Activated CD8-positive, alpha-beta T cell treated with anti-CD3 and anti-CD28 coated beads, Interleukin-2, amount 10 ng/mL, durations not matched to agents 7 days and 5 days (primary cell): ENCODE measurements at regions not wholly inside any gene's neighbourhood (a gene's known extent, or its start where the extent isn't known, plus 50 kb on each side); places are given as distances from the start of the nearest gene placed in this dataset.
A peak's percentile ranks its signal among the peaks of the same experiment; 100 is the strongest.

Source experiments
- ATAC-seq: fragments of 150-1000 bp; cut with Tn5 transposase; one replicate; pipeline ENCODE4 v1.10.0; 2021; ENCODE audit warnings: moderate library complexity
- CTCF ChIA-PET: fragments of 350-600 bp; sonication (Branson Sonifier 250); formaldehyde crosslinking; loops from one replicate; lab custom pipeline; 2021; ENCODE audit warnings: antibody characterized with exemption; lab: Charles Lee
- POLR2A ChIA-PET: fragments of 350-600 bp; sonication (Branson Sonifier 250); formaldehyde crosslinking; loops from one replicate; lab custom pipeline; 2021; ENCODE audit warnings: antibody characterized with exemption; lab: Charles Lee
- DNase-seq: peaks from one replicate; pipeline ENCODE4 v3.0.0-alpha.2; 2020
- H3K27ac Mint-ChIP-seq: one replicate; pipeline ENCODE4 v1.8.0; 2021; ENCODE audit warnings: mild to moderate bottlenecking, mixed read lengths
- H3K27me3 Mint-ChIP-seq: one replicate; pipeline ENCODE4 v1.8.0; 2021; ENCODE audit warnings: low read depth, mixed read lengths
- H3K36me3 Mint-ChIP-seq: one replicate; pipeline ENCODE4 v1.8.0; 2021; ENCODE audit warnings: low read depth, mixed read lengths
- H3K4me1 Mint-ChIP-seq: one replicate; pipeline ENCODE4 v1.8.0; 2021; ENCODE audit warnings: low read depth, mixed read lengths
- H3K4me3 Mint-ChIP-seq: one replicate; pipeline ENCODE4 v1.8.0; 2021; ENCODE audit warnings: mild to moderate bottlenecking, mixed read lengths
- H3K9me3 Mint-ChIP-seq: one replicate; pipeline ENCODE4 v1.8.0; 2022; ENCODE audit warnings: mixed read lengths; ENCODE audit not compliant: insufficient read depth

GRCh38 chr6:92847988-92848387 is 571.4 kb downstream of the EPHA7 start:
- ChIA-PET POLR2A (no interaction called here), CTCF (no interaction called here)
- no peak for ATAC-seq
- DNase-seq: no peak
- Mint-ChIP-seq H3K4me3 (no peak overlapping the region), H3K27ac (no peak overlapping the region), H3K4me1 (no peaks in the 10 kb centered on the region), H3K36me3 (no peaks in the 10 kb centered on the region), H3K27me3 (no peaks in the 10 kb centered on the region), H3K9me3 (no peaks in the 10 kb centered on the region)

DNA sequence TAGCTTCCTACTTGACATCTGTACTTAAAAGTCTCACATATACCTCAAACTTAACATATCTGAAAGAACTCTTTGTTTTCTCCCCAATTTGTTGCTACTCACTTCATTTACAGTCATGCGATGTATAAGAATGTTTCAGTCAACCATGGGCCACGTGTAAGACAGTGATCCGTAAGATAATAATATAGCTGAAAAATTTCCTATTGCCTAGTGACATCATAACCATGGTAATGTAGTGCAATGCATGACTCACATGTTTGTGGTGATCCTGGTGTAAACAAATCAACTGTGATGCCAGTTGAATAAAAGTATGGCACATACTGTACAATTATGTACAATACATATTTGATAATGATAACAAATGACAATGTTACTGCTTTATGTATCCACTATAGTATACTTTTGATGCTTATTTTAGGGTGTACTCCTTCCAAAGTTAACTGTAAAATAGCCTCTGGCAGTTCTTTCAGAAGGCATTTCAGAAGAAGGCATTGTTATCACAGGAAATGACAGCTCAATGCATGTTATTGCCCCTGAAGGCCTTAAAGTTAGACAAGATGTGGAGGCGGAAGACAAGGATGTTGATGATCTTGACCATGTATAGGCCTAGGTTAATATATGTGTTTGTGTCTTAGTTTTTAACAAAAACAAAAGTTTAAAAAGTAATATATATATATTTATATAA is 579.0 kb downstream of the EPHA7 start:
- ATAC-seq (no peak), DNase-seq (no peak)
- no peak overlapping the region for H3K4me3 Mint-ChIP-seq
- CTCF ChIA-PET: no interaction called here
- POLR2A ChIA-PET: no interaction called here
- H3K9me3 Mint-ChIP-seq: no peaks in the 10 kb centered on the region
- no peaks in the 10 kb centered on the region for H3K4me1 Mint-ChIP-seq
- no peaks in the 10 kb centered on the region for H3K36me3 Mint-ChIP-seq
- no peak overlapping the region for H3K27ac Mint-ChIP-seq
- H3K27me3 Mint-ChIP-seq: no peaks in the 10 kb centered on the region

- no peak overlapping the region for H3K4me3 Mint-ChIP-seq
- no peak for DNase-seq
- no peak for ATAC-seq
- peaks cover 5% of the 10 kb centered on the region for H3K9me3 Mint-ChIP-seq
- no peaks in the 10 kb centered on the region for H3K36me3 Mint-ChIP-seq
- no peak overlapping the region for H3K27ac Mint-ChIP-seq
- no peaks in the 10 kb centered on the region for H3K4me1 Mint-ChIP-seq
- POLR2A ChIA-PET: no interaction called here
- CTCF ChIA-PET: no interaction called here
- no peaks in the 10 kb centered on the region for H3K27me3 Mint-ChIP-seq
These were observed 590.6 kb downstream of the EPHA7 start for GRCh38 chr6:92828788-92829187.

DNA sequence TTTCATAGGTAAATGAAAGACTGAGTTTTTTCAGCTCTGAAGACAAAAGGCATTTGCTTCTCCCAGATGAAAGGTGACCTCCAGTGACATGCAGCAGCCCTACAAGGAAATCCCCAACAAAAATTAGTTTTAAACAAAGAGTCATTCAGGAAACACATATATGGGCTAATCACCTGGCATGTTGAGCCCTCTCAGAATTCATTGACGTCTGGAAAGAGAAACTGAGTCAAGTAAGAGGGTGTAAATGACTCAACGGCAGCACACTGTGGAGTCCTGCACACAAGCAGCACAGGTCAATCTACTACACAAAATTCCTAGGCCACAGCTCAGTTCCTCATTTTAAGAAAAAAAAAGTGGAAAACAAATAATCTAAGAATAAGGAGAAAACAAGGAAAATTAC is 592.3 kb downstream of the EPHA7 start:
- Mint-ChIP-seq H3K4me3 (no peak overlapping the region), H3K27ac (no peak overlapping the region), H3K27me3 (no peaks in the 10 kb centered on the region), H3K9me3 (peaks cover 5% of the 10 kb centered on the region), H3K36me3 (no peaks in the 10 kb centered on the region), H3K4me1 (no peaks in the 10 kb centered on the region)
- DNase-seq (no peak), ATAC-seq (no peak)
- CTCF ChIA-PET: no interaction called here
- POLR2A ChIA-PET: no interaction called here

DNA sequence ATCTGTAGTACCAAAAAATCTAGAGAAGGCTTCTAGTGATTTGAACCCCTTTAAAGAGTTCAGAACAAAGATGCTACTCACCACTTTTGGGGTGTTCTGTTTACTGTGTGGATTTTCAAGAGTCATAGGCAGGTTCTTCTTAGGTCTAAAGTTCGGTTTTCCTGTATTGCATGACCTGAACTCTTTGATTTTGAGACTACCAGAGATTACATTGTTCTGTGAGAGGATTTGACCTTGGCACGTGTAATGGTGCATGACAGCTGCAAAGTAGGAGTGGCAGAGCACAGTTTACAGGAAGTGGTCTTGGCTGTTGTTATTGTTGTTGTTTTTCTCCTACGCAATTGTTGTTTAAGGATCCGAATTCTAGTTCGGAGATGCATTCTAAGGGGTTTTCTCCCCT is 592.7 kb downstream of the EPHA7 start:
- Mint-ChIP-seq H3K4me1 (no peaks in the 10 kb centered on the region), H3K4me3 (no peak overlapping the region), H3K27ac (no peak overlapping the region), H3K36me3 (no peaks in the 10 kb centered on the region), H3K27me3 (no peaks in the 10 kb centered on the region), H3K9me3 (peaks cover 5% of the 10 kb centered on the region)
- ChIA-PET POLR2A (no interaction called here), CTCF (no interaction called here)
- DNase-seq (no peak), ATAC-seq (no peak)

DNA sequence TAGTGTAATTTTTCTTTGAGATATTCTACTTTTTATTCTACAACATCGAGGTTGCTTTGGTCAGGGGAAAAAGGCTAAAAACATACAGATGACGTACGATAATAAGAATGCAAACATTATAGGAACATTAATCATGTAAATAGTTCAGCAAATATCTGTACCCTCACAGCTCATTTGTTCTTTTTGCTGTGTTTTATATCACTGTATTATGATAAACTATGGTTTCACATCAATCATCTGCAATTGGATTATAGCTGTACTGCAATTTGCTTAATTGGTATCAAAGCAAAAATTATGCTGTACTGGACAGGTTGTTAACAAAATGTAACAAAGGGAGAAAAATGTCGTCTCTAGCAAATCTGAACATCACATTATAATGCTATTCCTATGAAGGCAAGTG is 597.1 kb downstream of the EPHA7 start:
- ChIA-PET CTCF (no interaction called here), POLR2A (no interaction called here)
- DNase-seq (no peak), ATAC-seq (no peak)
- Mint-ChIP-seq H3K27me3 (no peaks in the 10 kb centered on the region), H3K9me3 (peaks cover 3% of the 10 kb centered on the region), H3K36me3 (no peaks in the 10 kb centered on the region), H3K27ac (no peak overlapping the region), H3K4me3 (no peak overlapping the region), H3K4me1 (no peaks in the 10 kb centered on the region)

DNA sequence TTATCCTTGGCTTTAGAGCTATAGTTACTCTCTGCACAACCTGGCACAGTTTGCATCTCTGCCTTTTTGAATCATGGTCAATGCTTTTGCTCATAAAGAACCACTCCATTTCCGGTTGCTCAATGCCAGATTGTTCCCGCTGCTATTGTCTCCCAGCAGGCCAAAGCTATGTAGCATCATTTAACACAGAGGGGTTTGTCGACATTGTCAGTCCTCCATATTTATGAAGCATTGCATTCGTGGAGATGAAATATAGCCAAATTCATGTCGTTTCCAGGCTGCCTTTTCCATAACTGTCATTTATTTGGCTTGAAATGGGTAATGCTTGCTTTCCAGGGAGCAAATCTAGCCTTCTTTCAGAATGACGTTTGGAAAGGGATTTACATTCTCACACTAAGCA is 598.8 kb downstream of the EPHA7 start:
- Mint-ChIP-seq H3K9me3 (peaks cover 7% of the 10 kb centered on the region), H3K27me3 (no peaks in the 10 kb centered on the region), H3K4me3 (no peak overlapping the region), H3K27ac (no peak overlapping the region), H3K4me1 (no peaks in the 10 kb centered on the region), H3K36me3 (no peaks in the 10 kb centered on the region)
- ChIA-PET POLR2A (no interaction called here), CTCF (no interaction called here)
- DNase-seq (no peak), ATAC-seq (no peak)

DNA sequence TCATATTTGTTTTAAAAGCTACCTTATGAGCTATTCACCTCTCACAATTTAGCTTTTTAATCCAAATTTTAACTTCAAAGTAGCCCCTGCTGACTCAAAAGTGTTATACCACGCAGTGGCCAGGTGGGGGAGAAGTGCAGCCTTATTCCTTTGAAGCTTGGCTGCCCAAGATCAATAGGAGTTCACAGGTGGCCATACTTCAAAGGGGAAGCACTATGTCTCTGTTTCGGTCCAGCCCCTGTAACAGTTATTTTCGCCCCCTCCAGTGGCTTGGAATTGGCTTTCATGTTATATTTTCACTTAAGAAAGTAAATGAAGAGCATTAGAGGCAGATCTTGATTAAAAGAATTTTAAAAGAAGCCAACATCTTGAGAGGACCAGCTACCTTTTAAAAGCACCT is 608.4 kb downstream of the EPHA7 start:
- H3K4me1 Mint-ChIP-seq: no peaks in the 10 kb centered on the region
- no peak for ATAC-seq
- POLR2A ChIA-PET: interaction anchor here (0.6 kb wide), 1 partner anchor 1656 kb away, joined by 3 read pairs; no protein-coding TSS in a partner anchor
- no peak overlapping the region for H3K27ac Mint-ChIP-seq
- H3K27me3 Mint-ChIP-seq: no peaks in the 10 kb centered on the region
- H3K4me3 Mint-ChIP-seq: no peak overlapping the region
- peak; percentile 28 for DNase-seq
- CTCF ChIA-PET: interaction anchor here (0.6 kb wide), 1 partner anchor 21 kb away, joined by 3 read pairs; no protein-coding TSS in a partner anchor
- H3K36me3 Mint-ChIP-seq: no peaks in the 10 kb centered on the region
- H3K9me3 Mint-ChIP-seq: peaks cover 3% of the 10 kb centered on the region

DNA sequence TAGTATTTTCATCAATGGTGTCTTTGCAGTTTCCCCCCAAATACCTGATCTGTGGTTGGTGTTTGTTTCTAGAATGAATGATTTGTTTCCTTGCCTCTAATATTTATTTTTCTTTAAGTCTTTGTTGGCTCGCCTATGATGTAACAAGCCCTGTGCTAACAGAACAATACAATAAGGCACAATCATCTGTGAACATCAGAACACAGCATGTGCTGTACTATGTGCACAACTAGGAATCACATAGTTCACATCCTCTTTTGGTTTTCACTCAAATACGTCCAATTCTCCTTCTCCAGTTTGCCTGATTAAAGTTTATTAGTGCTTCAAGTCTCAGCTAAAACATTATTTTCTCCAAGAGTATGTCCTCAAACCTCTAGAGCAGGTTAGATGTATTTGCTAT is 613.1 kb downstream of the EPHA7 start:
- CTCF ChIA-PET: no interaction called here
- DNase-seq: no peak
- Mint-ChIP-seq H3K36me3 (no peaks in the 10 kb centered on the region), H3K9me3 (peaks cover 3% of the 10 kb centered on the region), H3K27ac (no peak overlapping the region), H3K4me3 (no peak overlapping the region), H3K27me3 (no peaks in the 10 kb centered on the region), H3K4me1 (no peaks in the 10 kb centered on the region)
- POLR2A ChIA-PET: no interaction called here
- ATAC-seq: no peak

DNA sequence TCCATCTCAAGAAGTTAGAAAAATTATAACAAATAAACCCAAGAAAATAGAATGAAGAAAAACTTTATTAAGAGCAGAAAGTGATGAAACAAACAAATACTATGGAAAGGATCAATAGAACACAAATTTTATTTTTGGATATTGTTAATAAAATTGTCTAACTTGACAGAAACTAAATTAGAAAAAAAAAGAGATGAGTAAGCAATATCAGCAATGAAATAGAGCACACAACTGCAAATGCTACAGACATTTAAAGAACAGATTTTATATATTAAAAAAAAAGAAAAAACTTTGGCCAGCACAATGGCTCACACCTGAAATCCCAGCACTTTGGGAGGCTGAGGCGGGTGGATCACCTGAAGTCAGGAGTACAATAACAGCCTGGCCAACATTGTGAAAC is 628.0 kb downstream of the EPHA7 start:
- H3K27me3 Mint-ChIP-seq: no peaks in the 10 kb centered on the region
- H3K9me3 Mint-ChIP-seq: no peaks in the 10 kb centered on the region
- POLR2A ChIA-PET: interaction anchor here (0.6 kb wide), 1 partner anchor 9 kb away, joined by 3 read pairs; no protein-coding TSS in a partner anchor
- ATAC-seq (no peak), DNase-seq (no peak)
- no peaks in the 10 kb centered on the region for H3K4me1 Mint-ChIP-seq
- no peaks in the 10 kb centered on the region for H3K36me3 Mint-ChIP-seq
- no peak overlapping the region for H3K4me3 Mint-ChIP-seq
- no peak overlapping the region for H3K27ac Mint-ChIP-seq
- CTCF ChIA-PET: no interaction called here

DNA sequence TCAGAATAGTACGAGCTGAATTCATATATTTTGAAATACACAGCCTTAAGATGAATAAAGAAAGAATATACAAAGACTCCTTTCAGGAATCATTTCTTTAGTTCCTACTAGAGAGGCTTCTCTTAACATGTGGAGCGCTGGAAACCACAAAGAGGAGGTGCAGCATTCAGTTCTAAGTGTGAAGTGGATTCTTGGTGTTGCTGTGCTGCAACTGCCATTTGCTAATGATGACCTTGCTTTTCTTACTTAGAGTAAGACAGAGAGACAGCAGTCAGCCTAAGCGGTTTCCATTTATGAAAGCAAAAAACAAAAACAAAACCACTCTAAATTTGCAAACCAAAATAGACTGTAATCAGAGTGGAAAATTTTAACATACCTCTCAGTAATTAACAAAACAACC is 629.0 kb downstream of the EPHA7 start:
- ChIA-PET POLR2A (no interaction called here), CTCF (no interaction called here)
- ATAC-seq (no peak), DNase-seq (no peak)
- Mint-ChIP-seq H3K4me1 (no peaks in the 10 kb centered on the region), H3K27me3 (no peaks in the 10 kb centered on the region), H3K36me3 (no peaks in the 10 kb centered on the region), H3K4me3 (no peak overlapping the region), H3K27ac (no peak overlapping the region), H3K9me3 (no peaks in the 10 kb centered on the region)

GRCh38 chr6:92784235-92784634 is 635.1 kb downstream of the EPHA7 start:
- no peak for DNase-seq
- no peak overlapping the region for H3K27ac Mint-ChIP-seq
- no peaks in the 10 kb centered on the region for H3K36me3 Mint-ChIP-seq
- ChIA-PET POLR2A (no interaction called here), CTCF (no interaction called here)
- no peak for ATAC-seq
- H3K9me3 Mint-ChIP-seq: no peaks in the 10 kb centered on the region
- no peaks in the 10 kb centered on the region for H3K27me3 Mint-ChIP-seq
- no peaks in the 10 kb centered on the region for H3K4me1 Mint-ChIP-seq
- H3K4me3 Mint-ChIP-seq: no peak overlapping the region

DNA sequence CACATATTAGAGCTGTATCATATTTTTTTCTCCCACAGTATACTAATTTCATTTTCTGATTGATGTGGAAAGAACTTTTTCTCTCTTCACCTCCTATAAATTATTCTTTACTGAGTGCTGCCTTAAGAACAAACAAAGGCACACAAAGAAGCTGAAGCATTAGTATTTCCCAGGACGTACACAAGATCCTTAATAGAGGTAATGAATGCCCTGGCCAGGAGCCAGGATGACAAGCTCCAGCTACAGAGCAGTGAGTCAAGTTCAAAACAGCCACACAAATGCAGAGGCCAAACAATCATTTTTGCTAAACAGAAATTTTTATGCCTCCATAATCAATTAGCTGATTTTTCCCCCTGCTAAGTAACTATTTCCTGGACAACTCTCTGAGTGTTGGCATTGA is 639.6 kb downstream of the EPHA7 start:
- H3K4me1 Mint-ChIP-seq: no peaks in the 10 kb centered on the region
- DNase-seq (no peak), ATAC-seq (no peak)
- CTCF ChIA-PET: no interaction called here
- H3K9me3 Mint-ChIP-seq: no peaks in the 10 kb centered on the region
- H3K36me3 Mint-ChIP-seq: no peaks in the 10 kb centered on the region
- no peaks in the 10 kb centered on the region for H3K27me3 Mint-ChIP-seq
- POLR2A ChIA-PET: no interaction called here
- no peak overlapping the region for H3K4me3 Mint-ChIP-seq
- no peak overlapping the region for H3K27ac Mint-ChIP-seq
